HL-60 (cell line): ENCODE measurements at regions not wholly inside any gene's neighbourhood (a gene's known extent, or its start where the extent isn't known, plus 50 kb on each side); places are given as distances from the start of the nearest gene placed in this dataset.

Source experiments
- DNase-seq, 2 experiments: peaks; one replicate each; pipeline ENCODE4 v3.0.0-alpha.2; 2010 to 2020; ENCODE audit warnings: low read depth in 1 of 2, low spot score in 1 of 2
- H3K27ac ChIP-seq: fragments of 250-450 bp; sonication (Bioruptor Pico); replicated peaks from 2 replicates; pipeline ENCODE4 v1.5.1; 2020; ENCODE audit warnings: mild to moderate bottlenecking, moderate library complexity
- H3K27me3 ChIP-seq: fragments of 250-450 bp; sonication (Bioruptor Pico); 2 replicates; pipeline ENCODE4 v1.5.1; 2021; ENCODE audit warnings: mild to moderate bottlenecking, moderate library complexity; ENCODE audit not compliant: insufficient read depth, poor library complexity, severe bottlenecking
- H3K4me3 ChIP-seq: replicated peaks from 2 replicates; pipeline ENCODE4 v1.5.1; 2011; ENCODE audit warnings: mild to moderate bottlenecking, control low read depth, low read length; ENCODE audit not compliant: insufficient read depth
- GABPA ChIP-seq: IDR thresholded peaks from 2 replicates; pipeline ENCODE4 v1.6.1; 2012; ENCODE audit warnings: low read depth
- POLR2AphosphoS5 ChIP-seq: IDR thresholded peaks from 2 replicates; pipeline ENCODE4 v1.6.1; 2012; ENCODE audit warnings: low read depth
- SPI1 ChIP-seq: IDR thresholded peaks from 2 replicates; pipeline ENCODE4 v1.6.1; 2012; ENCODE audit warnings: low read depth, mild to moderate bottlenecking, borderline replicate concordance
- TF ChIP-seq, protein P1 (sequence below): IDR thresholded peaks from 2 replicates; pipeline ENCODE4 v1.6.1; 2012; ENCODE audit warnings: low read depth; ENCODE audit not compliant: insufficient replicate concordance
- TF ChIP-seq, protein P2 (sequence below): IDR thresholded peaks from one replicate; pipeline ENCODE4 v1.5.1; 2011; ENCODE audit warnings: low read length, control low read depth, inconsistent platforms; ENCODE audit not compliant: insufficient read depth

DNA sequence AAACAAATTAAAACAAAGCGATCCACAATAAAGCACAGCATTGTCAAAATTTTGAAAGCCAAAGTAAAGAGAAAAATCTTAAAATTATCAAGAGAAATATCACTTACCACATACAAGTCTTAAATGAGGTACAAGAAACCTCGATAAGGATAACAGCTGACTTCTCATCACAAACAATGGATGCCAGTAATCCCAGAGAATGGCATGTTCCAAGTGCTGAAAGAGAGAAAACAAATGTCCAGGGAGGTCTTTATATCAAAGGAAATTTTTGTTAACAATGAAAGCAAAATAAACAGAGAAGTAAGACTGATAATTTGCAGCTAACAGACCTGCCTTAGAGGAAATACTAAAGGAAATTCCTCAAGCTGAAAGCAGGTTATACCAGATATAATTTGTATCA lies 460.4 kb upstream of the HS3ST1 start:
- no peak overlapping the region for H3K4me3 ChIP-seq
- DNase-seq, result no peak
- no peak overlapping the region for H3K27ac ChIP-seq
- no peak for TF ChIP-seq GABPA
- TF ChIP-seq SPI1, result no peak
- no peak for TF ChIP-seq POLR2AphosphoS5
- TF ChIP-seq, protein P1, sequence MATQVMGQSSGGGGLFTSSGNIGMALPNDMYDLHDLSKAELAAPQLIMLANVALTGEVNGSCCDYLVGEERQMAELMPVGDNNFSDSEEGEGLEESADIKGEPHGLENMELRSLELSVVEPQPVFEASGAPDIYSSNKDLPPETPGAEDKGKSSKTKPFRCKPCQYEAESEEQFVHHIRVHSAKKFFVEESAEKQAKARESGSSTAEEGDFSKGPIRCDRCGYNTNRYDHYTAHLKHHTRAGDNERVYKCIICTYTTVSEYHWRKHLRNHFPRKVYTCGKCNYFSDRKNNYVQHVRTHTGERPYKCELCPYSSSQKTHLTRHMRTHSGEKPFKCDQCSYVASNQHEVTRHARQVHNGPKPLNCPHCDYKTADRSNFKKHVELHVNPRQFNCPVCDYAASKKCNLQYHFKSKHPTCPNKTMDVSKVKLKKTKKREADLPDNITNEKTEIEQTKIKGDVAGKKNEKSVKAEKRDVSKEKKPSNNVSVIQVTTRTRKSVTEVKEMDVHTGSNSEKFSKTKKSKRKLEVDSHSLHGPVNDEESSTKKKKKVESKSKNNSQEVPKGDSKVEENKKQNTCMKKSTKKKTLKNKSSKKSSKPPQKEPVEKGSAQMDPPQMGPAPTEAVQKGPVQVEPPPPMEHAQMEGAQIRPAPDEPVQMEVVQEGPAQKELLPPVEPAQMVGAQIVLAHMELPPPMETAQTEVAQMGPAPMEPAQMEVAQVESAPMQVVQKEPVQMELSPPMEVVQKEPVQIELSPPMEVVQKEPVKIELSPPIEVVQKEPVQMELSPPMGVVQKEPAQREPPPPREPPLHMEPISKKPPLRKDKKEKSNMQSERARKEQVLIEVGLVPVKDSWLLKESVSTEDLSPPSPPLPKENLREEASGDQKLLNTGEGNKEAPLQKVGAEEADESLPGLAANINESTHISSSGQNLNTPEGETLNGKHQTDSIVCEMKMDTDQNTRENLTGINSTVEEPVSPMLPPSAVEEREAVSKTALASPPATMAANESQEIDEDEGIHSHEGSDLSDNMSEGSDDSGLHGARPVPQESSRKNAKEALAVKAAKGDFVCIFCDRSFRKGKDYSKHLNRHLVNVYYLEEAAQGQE, result no peak
- TF ChIP-seq, protein P2, sequence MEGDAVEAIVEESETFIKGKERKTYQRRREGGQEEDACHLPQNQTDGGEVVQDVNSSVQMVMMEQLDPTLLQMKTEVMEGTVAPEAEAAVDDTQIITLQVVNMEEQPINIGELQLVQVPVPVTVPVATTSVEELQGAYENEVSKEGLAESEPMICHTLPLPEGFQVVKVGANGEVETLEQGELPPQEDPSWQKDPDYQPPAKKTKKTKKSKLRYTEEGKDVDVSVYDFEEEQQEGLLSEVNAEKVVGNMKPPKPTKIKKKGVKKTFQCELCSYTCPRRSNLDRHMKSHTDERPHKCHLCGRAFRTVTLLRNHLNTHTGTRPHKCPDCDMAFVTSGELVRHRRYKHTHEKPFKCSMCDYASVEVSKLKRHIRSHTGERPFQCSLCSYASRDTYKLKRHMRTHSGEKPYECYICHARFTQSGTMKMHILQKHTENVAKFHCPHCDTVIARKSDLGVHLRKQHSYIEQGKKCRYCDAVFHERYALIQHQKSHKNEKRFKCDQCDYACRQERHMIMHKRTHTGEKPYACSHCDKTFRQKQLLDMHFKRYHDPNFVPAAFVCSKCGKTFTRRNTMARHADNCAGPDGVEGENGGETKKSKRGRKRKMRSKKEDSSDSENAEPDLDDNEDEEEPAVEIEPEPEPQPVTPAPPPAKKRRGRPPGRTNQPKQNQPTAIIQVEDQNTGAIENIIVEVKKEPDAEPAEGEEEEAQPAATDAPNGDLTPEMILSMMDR, result no peak
- no peaks in the 10 kb centered on the region for H3K27me3 ChIP-seq

DNA sequence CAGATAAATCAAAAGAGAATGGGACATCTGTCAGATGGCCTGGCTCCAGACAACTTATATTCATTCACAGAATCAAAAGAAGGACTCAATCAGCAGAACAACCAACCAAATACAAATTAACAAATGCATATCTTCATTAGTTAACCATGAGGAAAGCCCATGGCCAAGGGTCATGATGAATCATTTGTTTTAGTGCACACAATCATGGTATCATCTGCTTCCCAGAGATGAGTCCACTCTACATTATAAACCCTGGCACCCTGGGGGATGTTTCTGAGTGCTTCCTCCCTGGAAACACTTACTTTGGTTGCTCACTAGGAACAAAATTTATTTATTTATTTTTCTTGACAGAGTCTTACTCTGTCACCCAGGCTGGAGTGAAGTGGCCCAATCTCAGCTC lies 453.3 kb upstream of the HS3ST1 start:
- H3K27me3 ChIP-seq, result no peaks in the 10 kb centered on the region
- H3K4me3 ChIP-seq, result no peak overlapping the region
- no peak overlapping the region for H3K27ac ChIP-seq
- no peak for DNase-seq
- TF ChIP-seq, protein P2, result no peak
- no peak for TF ChIP-seq SPI1
- TF ChIP-seq GABPA, result no peak
- TF ChIP-seq POLR2AphosphoS5, result no peak
- TF ChIP-seq, protein P1, result no peak

DNA sequence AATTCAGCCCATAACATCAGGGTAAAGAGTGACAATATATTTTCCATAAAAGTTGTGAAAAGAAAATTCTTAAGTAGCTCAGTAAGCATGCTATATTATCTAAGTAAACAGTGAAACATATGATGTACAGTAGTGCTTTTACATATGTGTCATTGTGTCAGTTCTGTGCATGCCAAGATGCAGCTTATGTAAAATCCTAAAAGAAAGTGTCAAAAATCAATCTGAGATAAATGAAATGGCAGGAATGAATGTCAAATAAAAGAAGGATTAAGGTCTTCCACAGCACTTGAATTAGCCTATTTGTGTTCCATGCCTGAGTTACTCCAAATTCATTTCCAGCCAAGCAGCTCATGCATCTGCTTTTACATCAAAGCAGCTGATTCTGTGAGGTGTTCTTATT lies 452.7 kb upstream of the HS3ST1 start:
- H3K27me3 ChIP-seq, result no peaks in the 10 kb centered on the region
- no peak for DNase-seq
- H3K27ac ChIP-seq, result no peak overlapping the region
- H3K4me3 ChIP-seq, result no peak overlapping the region
- no peak for TF ChIP-seq GABPA
- TF ChIP-seq, protein P2, result no peak
- no peak for TF ChIP-seq POLR2AphosphoS5
- no peak for TF ChIP-seq SPI1

DNA sequence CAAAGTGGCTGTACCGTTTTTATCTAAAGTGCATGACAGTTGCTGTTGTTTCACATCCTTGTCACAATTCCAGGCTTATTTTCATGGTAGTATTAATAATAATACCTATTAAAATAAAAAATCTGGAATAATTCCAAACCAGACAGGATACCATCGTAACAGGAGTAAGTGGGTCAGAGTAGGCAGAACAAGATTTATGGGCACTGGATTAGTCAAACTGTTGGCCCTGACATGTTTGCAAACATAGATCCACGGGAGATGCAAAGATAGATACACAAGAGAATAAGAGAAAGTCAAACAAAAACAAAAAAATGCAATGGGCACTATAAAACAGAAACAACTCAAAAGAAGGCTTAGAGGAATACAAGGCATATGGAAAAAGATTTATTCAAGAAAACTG lies 449.5 kb upstream of the HS3ST1 start:
- no peak for DNase-seq
- TF ChIP-seq SPI1 (no peak), POLR2AphosphoS5 (no peak), GABPA (no peak)
- TF ChIP-seq, protein P2, result no peak
- TF ChIP-seq, protein P1, result no peak
- Histone ChIP-seq H3K27ac (no peak overlapping the region), H3K27me3 (no peaks in the 10 kb centered on the region), H3K4me3 (no peak overlapping the region)
